Astrocyte of the spinal cord (primary cell): ENCODE measurements at regions not wholly inside any gene's neighbourhood (a gene's known extent, or its start where the extent isn't known, plus 50 kb on each side); places are given as distances from the start of the nearest gene placed in this dataset.

ENCODE experiments used
- DNase-seq: peaks from one replicate; pipeline ENCODE4 v3.0.0; 2011; ENCODE audit warnings: low read depth, low spot score
- H3K4me3 ChIP-seq: 2 replicates; pipeline ENCODE4 v1.5.1; 2011; ENCODE audit warnings: low read depth, mild to moderate bottlenecking, low read length, moderate library complexity
- CTCF ChIP-seq: IDR thresholded peaks from 2 replicates; pipeline ENCODE4 v1.5.1; 2012; ENCODE audit warnings: low read depth, mild to moderate bottlenecking, low read length, inconsistent platforms
- in situ Hi-C: cut with HindIII; loops from 2 replicates; pipeline ENCODE4 v1.10.0; 2017; ENCODE audit warnings: low sequenced_read_pairs

GRCh38 chr1:229127301-229127700 is 143.6 kb upstream of the RAB4A start:
- no peak overlapping the region for H3K4me3 ChIP-seq
- peak; percentile 8 for DNase-seq
- in situ Hi-C loops, result no loop called here
- no peak for TF ChIP-seq CTCF

- DNase-seq, result no peak
- in situ Hi-C loops, result no loop called here
- no peak for TF ChIP-seq CTCF
- no peak overlapping the region for H3K4me3 ChIP-seq
Observed at GRCh38 chr1:229128066-229128608, 142.8 kb upstream of the RAB4A start.

- in situ Hi-C loops, result no loop called here
- H3K4me3 ChIP-seq, result no peak overlapping the region
- DNase-seq, result no peak
- TF ChIP-seq CTCF, result no peak
Observed at GRCh38 chr1:229129301-229130027, 141.4 kb upstream of the RAB4A start.

GRCh38 chr1:229130028-229130668 is 140.8 kb upstream of the RAB4A start:
- in situ Hi-C loops, result no loop called here
- no peak for DNase-seq
- no peak overlapping the region for H3K4me3 ChIP-seq
- TF ChIP-seq CTCF, result no peak

GRCh38 chr1:229131243-229132105 is 139.4 kb upstream of the RAB4A start:
- in situ Hi-C loops, result no loop called here
- no peak for DNase-seq
- no peak overlapping the region for H3K4me3 ChIP-seq
- TF ChIP-seq CTCF, result no peak

GRCh38 chr1:229132106-229132443 is 138.8 kb upstream of the RAB4A start:
- no peak for TF ChIP-seq CTCF
- no peak overlapping the region for H3K4me3 ChIP-seq
- DNase-seq, result no peak
- in situ Hi-C loops, result no loop called here
